ENCODE measurements at regions not wholly inside any gene's neighbourhood (a gene's known extent, or its start where the extent isn't known, plus 50 kb on each side); places are given as distances from the start of the nearest gene placed in this dataset.

DNA sequence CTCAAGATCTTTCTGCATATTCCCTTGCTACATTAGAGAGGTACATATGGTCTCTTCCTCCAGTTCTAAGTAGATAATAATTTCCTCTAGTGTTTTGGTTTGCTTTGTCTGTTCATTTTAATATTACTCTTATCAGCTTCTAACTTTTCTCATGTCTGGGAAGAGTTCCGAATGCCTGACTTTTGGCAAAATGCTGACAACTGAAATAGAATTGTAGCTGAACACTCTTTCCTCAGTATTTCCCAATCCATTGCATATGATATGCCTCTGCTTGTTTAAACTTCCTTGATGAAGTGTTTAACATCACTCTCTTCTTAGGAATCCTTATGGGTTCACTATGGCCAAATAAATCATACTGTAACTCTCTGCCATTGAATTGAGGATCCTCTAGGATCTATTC, 1510.1 kb downstream of the MRPL39 start:
- intact Hi-C loops (cut with micrococcal nuclease; ENCODE audit: unreplicated experiment), result no loop called here
- CTCF ChIA-PET, result no interaction called here
- H3K27ac Mint-ChIP-seq (ENCODE audit: unreplicated experiment), result no peak overlapping the region
- no peaks in the 10 kb centered on the region for H3K9me3 Mint-ChIP-seq (ENCODE audit: low read depth, unreplicated experiment)
- no TSS peak for BruUV-seq (replicated peaks)
- no peak for TF ChIP-seq CTCF (IDR thresholded peaks at IDR 0.05; ENCODE audit: unreplicated experiment)
- H3K36me3 Mint-ChIP-seq (ENCODE audit: insufficient read depth, unreplicated experiment), result no peaks in the 10 kb centered on the region
- no peaks in the 10 kb centered on the region for H3K27me3 Mint-ChIP-seq (ENCODE audit: unreplicated experiment)
- no peak for DNase-seq
- no peak overlapping the region for H3K4me3 Mint-ChIP-seq (ENCODE audit: low read depth, unreplicated experiment)
- no peaks in the 10 kb centered on the region for H3K4me1 Mint-ChIP-seq (ENCODE audit: low read depth, unreplicated experiment)

DNA sequence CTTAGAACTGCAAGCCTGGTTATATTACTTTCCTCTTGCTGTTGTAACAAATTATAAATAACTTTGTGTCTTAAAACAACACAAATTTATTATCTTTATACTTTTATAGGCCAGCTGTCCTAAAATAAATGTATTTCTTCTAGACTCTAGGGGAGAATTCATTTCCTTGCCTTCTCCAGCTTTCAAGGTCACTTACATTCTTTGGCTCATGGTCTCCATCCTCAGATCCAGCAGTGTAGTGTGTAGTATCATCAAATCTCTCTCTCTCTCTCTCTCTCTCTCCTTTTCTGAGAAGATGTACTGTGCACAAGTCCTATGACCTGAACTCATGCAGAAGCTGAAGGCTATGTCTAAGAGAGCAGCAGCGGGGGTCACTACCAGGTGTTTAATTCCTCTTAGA, 1510.6 kb downstream of the MRPL39 start:
- CTCF ChIA-PET, result no interaction called here
- no peaks in the 10 kb centered on the region for H3K27me3 Mint-ChIP-seq (ENCODE audit: unreplicated experiment)

GRCh38 chr21:24093032-24093431, 1514.2 kb downstream of the MRPL39 start:
- TF ChIP-seq CTCF (IDR thresholded peaks at IDR 0.05; ENCODE audit: unreplicated experiment), result no peak
- no TSS peak for BruUV-seq (replicated peaks)
- H3K27ac Mint-ChIP-seq (ENCODE audit: unreplicated experiment), result no peak overlapping the region
- H3K27me3 Mint-ChIP-seq (ENCODE audit: unreplicated experiment), result no peaks in the 10 kb centered on the region
- no peaks in the 10 kb centered on the region for H3K36me3 Mint-ChIP-seq (ENCODE audit: insufficient read depth, unreplicated experiment)
- DNase-seq, result no peak
- intact Hi-C loops (cut with micrococcal nuclease; ENCODE audit: unreplicated experiment), result no loop called here
- H3K4me1 Mint-ChIP-seq (ENCODE audit: low read depth, unreplicated experiment), result no peaks in the 10 kb centered on the region
- CTCF ChIA-PET, result interaction anchor here (0.7 kb wide), 1 partner anchor 144 kb away, joined by 3 read pairs; no protein-coding TSS in a partner anchor
- H3K4me3 Mint-ChIP-seq (ENCODE audit: low read depth, unreplicated experiment), result no peak overlapping the region
- peaks cover 2% of the 10 kb centered on the region for H3K9me3 Mint-ChIP-seq (ENCODE audit: low read depth, unreplicated experiment)

More for the DNA sequence above, 1510.6 kb downstream of the MRPL39 start:
- TF ChIP-seq CTCF (IDR thresholded peaks at IDR 0.05; ENCODE audit: unreplicated experiment), result no peak
- BruUV-seq (replicated peaks), result no TSS peak
- no peaks in the 10 kb centered on the region for H3K9me3 Mint-ChIP-seq (ENCODE audit: low read depth, unreplicated experiment)
- no peak overlapping the region for H3K27ac Mint-ChIP-seq (ENCODE audit: unreplicated experiment)
- intact Hi-C loops (cut with micrococcal nuclease; ENCODE audit: unreplicated experiment), result no loop called here
- no peaks in the 10 kb centered on the region for H3K36me3 Mint-ChIP-seq (ENCODE audit: insufficient read depth, unreplicated experiment)
- no peak for DNase-seq
- no peaks in the 10 kb centered on the region for H3K4me1 Mint-ChIP-seq (ENCODE audit: low read depth, unreplicated experiment)
- H3K4me3 Mint-ChIP-seq (ENCODE audit: low read depth, unreplicated experiment), result no peak overlapping the region

DNA sequence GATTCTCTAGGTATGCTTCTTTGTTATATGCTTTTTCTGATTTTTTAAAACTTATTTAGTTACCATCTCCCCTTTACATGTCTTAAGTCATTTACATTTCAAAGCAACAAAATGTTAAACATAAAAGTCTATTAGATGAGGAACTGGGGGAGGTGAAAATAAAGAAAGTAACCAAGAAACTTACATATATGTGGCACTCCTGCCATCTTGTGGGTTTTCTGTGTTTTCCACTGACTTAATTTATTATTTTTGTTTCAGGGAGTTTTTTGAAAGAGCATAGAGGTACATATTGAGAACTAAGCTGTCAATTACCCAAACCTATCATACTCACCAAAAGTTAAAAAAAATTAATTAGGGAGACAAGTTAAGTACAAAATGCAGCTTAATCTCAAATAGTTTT, 1531.1 kb downstream of the MRPL39 start:
- TF ChIP-seq CTCF (IDR thresholded peaks at IDR 0.05; ENCODE audit: unreplicated experiment), result no peak
- Mint-ChIP-seq H3K36me3 (ENCODE audit: insufficient read depth, unreplicated experiment) (no peaks in the 10 kb centered on the region), H3K27ac (ENCODE audit: unreplicated experiment) (no peak overlapping the region), H3K9me3 (ENCODE audit: low read depth, unreplicated experiment) (peaks cover 7% of the 10 kb centered on the region), H3K4me3 (ENCODE audit: low read depth, unreplicated experiment) (no peak overlapping the region), H3K27me3 (ENCODE audit: unreplicated experiment) (no peaks in the 10 kb centered on the region), H3K4me1 (ENCODE audit: low read depth, unreplicated experiment) (no peaks in the 10 kb centered on the region)
- no peak for DNase-seq
- BruUV-seq (replicated peaks), result no TSS peak
- CTCF ChIA-PET, result no interaction called here
- intact Hi-C loops (cut with micrococcal nuclease; ENCODE audit: unreplicated experiment), result no loop called here

DNA sequence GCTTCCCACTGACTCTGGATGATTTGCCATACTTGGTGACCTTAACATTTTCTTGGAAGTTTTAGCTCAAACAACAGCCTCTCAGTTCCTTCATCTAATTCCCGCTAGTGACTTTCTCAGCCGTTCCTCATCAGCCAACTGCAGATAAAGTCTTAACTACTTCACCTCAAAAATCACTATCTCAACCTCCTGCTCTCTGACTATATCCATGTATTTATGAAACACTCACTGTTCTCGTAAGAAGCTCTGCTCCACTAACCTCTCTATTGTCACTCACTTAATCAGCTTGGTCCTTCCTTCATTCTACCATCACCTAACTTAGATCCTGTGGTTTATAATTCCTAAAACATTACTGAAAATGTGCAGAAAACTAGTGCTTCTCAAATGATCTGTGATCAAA, 1551.6 kb downstream of the MRPL39 start:
- intact Hi-C loops (cut with micrococcal nuclease; ENCODE audit: unreplicated experiment), result no loop called here
- Mint-ChIP-seq H3K36me3 (ENCODE audit: insufficient read depth, unreplicated experiment) (no peaks in the 10 kb centered on the region), H3K27me3 (ENCODE audit: unreplicated experiment) (no peaks in the 10 kb centered on the region), H3K4me1 (ENCODE audit: low read depth, unreplicated experiment) (no peaks in the 10 kb centered on the region), H3K27ac (ENCODE audit: unreplicated experiment) (no peak overlapping the region), H3K4me3 (ENCODE audit: low read depth, unreplicated experiment) (no peak overlapping the region), H3K9me3 (ENCODE audit: low read depth, unreplicated experiment) (no peaks in the 10 kb centered on the region)
- CTCF ChIA-PET, result no interaction called here
- BruUV-seq (replicated peaks), result no TSS peak
- DNase-seq, result no peak
- no peak for TF ChIP-seq CTCF (IDR thresholded peaks at IDR 0.05; ENCODE audit: unreplicated experiment)

Data from Calu3 (cell line).